SKM-1 (cell line): ENCODE measurements at regions not wholly inside any gene's neighbourhood (a gene's known extent, or its start where the extent isn't known, plus 50 kb on each side); places are given as distances from the start of the nearest gene placed in this dataset.
"Not testable (repeated sequence)": the region's sequence is repeated elsewhere in the genome, so short reads cannot be mapped to it uniquely, and the experiment has no call there.

Experiments
- DNase-seq: peaks from one replicate; lab custom pipeline; 2025; ENCODE audit not compliant: unreplicated experiment; lab: John Stamatoyannopoulos, UW

DNA sequence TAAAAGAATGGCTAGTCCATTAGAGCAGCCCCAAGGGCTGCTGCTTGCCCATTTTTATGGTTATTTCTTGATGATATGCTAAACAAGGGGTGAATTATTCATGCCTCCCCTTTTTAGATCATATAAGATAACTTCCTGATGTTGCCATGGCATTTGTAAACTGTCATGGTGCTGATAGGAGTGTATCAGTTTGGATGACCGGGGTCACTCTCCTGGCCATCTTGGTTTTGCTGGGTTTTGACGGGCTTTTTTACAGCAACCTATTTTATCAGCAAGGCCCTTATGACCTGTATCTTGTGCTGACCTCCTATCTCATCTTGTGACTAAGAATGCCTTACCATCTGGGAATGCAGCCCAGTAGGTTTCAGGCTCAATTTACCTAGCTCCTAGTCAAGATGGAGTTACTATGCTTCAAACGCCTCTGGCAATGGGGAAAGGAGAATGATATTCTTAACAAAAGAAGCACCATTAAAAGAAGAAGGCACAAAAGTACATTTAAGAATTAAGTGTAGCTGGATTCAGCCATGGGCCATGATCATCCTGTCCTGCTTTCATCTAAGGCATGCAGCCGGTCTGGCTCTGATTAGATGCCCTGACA lies 1156.0 kb downstream of the PCDH9 start:
- no peak for DNase-seq

GRCh38 chr13:66072097-66072496 lies 1158.0 kb downstream of the PCDH9 start:
- DNase-seq = not testable (repeated sequence)

GRCh38 chr13:66071608-66072007 lies 1158.5 kb downstream of the PCDH9 start:
- no peak for DNase-seq

DNA sequence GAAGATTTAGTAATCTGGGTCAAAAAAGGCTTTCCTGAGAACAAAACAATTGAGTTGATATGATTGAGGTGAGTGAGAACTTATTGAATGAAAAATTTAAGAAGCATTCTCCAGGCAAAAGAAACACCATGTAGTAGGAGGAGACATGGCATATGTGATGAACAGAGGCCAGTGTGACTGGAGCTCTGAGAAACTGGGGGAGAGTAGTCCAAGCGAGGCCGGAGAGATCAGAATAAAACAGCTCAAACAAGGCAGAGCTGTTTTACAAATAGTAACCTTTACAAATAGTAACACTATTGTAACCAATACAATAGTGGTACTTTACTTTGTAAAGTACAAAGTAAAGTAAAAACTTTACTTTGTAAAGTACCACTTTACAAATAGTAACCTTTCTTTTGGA lies 1159.1 kb downstream of the PCDH9 start:
- no peak for DNase-seq

DNA sequence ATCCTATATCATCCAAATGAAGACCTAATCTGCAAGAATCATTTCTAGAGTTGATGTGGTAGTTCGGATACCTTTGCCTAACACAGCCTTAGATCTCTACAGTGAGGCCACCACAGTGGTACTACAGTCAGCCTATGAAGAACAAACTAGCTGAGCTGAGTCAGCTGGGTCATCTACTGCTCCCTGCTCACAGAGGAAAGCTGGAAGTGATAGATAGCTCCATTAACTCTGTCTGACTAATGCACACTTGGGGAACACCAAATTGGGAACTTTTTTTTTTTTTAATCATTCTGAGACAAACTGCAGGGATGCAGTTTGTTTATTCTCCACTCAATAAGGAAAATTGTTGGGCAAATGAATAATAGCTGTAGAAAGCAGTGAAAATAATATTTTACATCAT lies 1160.6 kb downstream of the PCDH9 start:
- no peak for DNase-seq

DNA sequence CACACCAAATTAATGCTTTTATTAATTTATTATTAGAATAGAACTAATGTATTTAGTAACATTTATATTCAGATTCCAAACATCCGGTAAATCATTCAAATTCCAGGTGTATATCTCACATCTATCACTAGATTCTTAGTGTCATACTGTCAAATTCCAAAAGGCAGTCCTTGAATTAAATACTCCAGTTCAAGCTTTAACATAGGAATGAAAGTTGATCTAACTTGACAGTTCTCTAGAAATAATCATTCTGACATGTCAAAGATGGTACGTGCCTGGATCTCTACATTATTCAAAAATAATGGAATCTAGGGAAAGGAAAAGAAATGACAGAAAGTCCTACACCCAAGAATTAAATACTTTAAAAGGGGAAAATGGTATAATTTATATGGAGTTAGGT lies 1161.5 kb downstream of the PCDH9 start:
- DNase-seq = no peak

- no peak for DNase-seq
These were observed 1181.2 kb downstream of the PCDH9 start for GRCh38 chr13:66048888-66049287.

DNA sequence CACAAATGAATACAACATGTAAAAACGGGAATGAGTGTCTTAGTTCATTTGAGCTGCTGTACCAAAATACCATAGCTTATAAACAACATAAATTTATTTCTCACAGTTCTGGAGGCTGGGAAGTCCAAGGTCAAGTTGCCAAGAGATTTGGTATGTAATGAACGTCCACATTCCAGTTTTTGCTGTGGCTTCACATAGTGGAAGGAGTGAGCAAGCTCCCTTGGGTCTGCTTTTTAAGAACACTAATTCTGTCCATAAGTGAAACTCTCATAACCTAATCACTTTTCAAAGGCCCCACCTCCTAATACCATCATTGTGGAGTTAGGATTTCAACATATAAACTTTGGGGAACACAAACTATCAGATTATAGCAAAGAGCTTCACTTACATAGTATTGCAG lies 1189.6 kb downstream of the PCDH9 start:
- no peak for DNase-seq

DNA sequence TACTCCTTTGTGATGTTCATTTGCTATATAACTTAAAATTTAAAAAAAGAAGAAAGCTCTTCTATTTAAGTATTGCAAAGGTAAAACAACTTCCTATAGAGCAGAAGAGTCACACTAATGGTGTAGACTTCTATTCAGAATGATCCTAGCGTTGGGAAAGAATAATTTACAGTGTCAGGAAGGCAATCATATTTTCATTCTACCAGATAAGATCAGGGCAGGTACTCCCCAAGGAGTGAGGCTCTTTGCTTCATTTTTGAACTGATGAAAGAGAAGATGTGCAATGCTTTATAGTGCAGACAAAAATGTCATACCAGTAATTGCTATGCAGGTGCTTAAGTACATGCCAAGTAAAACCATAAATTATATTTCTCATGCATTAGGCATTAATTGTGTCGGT lies 1193.0 kb downstream of the PCDH9 start:
- DNase-seq = no peak

DNA sequence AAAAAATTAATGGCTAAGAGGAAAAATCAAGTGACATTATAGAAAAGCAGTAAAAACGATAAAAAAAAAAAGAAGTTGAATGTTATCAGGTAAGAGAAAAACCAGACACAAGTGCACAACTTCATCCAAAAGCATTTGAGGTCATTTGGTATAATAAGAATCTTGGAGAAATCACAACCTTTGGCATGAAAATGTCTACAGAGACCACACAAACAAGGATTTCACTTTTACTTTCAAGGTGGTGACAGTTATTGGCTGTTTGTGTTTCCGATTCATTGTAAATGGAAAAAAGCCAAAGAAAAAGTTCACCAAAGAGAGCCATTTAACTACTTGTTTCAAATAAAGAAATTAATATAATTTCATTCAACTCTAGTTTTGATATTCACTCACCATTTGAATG lies 1193.5 kb downstream of the PCDH9 start:
- no peak for DNase-seq

- DNase-seq = no peak
These were observed 1194.0 kb downstream of the PCDH9 start for GRCh38 chr13:66036024-66036614.

DNA sequence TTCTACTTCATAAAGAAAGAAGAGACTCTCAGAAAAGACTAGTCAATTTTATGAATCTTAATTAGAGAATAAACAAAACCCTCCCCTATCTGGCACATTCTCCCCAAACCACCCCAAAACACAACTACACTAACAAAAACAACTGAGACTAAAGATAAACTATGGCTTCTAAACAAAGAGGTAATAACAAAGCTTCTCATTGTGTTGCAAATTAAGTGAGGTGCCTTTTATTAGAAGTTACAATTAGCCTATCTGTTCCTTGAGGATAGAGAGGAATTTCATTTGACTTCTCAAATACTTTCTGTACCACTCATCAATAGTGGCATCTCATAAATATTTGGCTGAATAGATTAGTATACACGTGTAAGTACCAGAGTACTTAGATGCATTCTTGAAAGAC lies 1196.2 kb downstream of the PCDH9 start:
- DNase-seq = no peak

GRCh38 chr13:66021846-66022245 lies 1208.3 kb downstream of the PCDH9 start:
- no peak for DNase-seq

DNA sequence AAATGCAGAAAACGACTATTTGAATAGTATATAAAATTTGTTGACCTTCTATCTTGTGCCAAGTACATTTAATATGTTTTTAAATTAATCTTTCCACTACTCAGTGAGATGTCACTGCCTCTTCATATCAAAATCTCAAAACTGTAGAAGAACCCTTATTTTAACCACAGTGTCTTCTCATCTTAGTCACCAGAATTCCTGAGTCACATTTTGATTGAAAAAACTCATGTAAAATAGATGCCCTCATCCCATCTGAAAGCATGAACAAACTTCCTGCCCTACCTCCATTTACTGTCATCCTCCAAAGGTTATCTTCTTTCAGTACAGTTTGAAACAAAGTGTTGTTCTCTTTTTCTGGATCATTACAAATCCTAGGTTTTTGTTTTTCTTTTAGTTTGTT lies 1215.4 kb downstream of the PCDH9 start:
- no peak for DNase-seq

- no peak for DNase-seq
These were observed 1220.9 kb downstream of the PCDH9 start for GRCh38 chr13:66009241-66009640.

- no peak for DNase-seq
These were observed 1226.6 kb downstream of the PCDH9 start for GRCh38 chr13:66003558-66003957.

DNA sequence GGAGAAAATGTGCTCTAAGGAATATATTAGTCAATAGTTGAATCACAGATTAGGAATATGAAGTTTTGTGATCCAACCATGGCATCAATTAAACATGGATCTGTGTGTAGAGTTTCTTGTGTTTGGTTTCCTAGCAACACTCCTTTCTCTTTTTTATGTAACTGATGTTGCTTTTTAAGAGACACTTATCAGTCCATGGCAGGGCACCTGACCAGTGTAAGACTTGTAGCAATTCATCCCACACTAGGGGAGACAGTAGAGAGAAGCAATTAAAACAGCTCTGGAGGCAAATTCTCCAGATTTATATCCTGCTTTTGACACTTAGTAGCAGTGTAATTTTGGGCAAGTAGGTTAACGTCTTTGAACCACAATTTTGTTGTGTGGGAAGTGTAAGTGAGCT lies 1229.0 kb downstream of the PCDH9 start:
- no peak for DNase-seq

GRCh38 chr13:65999411-65999810 lies 1230.7 kb downstream of the PCDH9 start:
- no peak for DNase-seq

DNA sequence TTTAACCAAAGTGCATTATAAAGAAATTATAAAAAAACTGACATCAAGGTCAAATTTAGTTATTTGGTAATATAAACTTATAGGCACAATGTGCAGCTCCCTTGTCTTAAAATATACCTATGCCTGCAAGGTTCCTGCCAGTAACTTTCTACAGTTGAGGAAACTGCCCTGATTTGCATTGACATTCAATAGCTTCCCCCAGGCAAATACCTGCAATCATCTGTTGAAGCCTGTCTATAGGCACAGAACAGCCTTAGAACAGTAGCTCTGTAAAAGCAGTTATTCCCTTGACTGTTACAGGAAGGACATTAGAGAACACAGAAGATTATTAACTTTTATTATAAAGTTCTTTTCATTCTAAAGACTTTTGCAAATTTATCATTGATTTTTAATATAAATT lies 1239.5 kb downstream of the PCDH9 start:
- no peak for DNase-seq

DNA sequence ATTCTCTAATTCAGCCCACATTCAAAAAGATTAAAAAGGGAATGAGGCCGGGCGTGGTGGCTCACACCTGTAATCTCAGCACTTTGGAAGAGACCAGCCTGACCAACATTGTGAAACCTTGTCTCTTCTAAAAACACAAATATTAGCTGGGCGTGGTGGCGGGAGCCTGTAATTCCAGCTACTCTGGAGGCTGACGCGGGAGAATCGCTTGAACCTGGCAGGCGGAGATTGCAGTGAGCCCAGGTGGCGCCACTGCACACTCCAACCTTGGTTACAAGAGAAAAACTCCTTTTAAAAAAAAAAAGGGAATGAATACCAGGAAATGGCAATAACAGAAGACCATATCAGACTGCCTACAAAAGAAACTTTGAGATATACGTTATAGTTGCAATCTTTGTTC lies 1244.5 kb downstream of the PCDH9 start:
- no peak for DNase-seq

GRCh38 chr13:65977525-65977924 lies 1252.6 kb downstream of the PCDH9 start:
- DNase-seq = no peak

DNA sequence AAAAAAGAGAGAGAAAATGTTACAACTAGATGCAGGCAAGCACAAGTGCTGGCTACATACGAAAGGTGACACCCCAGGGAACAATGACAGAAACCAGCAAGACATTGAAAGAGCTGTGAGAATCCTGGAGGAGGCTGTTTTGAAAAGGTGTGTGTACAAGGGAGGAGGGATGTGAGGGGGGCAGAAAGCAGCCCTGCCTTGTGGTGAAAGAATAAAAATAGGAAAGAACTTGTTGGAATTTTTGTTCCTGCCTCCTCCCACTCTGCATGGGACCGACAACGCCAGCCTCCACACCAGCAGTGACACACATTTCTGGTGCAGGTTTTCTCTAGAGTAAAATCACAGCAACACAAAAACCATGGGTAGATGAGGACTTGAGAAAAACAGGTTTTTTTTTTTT lies 1258.6 kb downstream of the PCDH9 start:
- DNase-seq = no peak

GRCh38 chr13:65966991-65967451 lies 1263.1 kb downstream of the PCDH9 start:
- DNase-seq = peak; percentile 11
